ENCODE measurements at regions not wholly inside any gene's neighbourhood (a gene's known extent, or its start where the extent isn't known, plus 50 kb on each side); places are given as distances from the start of the nearest gene placed in this dataset.

DNA sequence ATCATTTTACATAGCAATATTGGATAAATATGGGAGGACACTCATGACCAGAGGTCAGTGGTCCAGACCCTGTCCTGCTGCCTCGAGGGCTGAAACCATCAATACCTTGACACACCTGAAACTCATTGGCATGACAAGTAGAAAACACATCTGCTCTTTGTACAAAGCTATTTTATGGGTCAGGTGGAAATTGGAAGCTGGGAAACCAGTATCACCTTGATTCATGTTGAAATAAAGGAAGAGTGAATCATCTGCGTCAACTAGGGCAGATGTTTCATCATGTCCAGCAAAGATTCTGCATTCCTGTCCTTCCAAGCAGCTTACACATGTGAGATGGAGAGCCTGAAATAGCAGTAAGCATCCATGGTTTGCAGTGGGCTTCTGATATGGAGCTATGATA lies 80.0 kb upstream of the ERBB4 start:
- no peak for DNase-seq (ENCODE audit: low read depth in 2 of 2)

DNA sequence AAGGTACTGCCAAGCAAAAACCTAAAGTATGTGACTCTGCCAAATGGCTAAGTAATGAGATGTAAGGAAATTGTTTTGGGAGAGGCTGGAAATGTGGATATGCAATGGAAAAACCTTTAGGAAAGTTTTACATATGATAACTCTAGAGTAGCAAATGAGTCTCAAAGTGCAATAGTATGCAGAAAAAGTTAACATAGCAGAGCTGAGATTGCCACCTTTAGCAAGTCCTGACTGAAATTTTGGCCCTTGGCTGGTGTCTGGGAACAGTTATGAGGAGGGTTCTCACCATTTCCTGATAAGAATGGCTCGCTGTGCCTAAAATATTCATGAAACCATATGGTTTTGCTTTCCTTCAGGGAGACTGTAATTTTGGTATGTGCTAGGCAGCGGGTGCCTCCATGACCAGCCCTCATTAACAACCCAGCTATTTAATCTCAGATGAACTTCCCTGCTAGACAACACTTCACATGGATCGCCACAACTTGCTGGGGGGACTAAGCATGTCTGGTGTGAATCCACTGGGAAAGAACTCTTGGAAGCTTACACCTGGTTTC lies 72.3 kb upstream of the ERBB4 start:
- DNase-seq (ENCODE audit: low read depth in 2 of 2) = no peak

DNA sequence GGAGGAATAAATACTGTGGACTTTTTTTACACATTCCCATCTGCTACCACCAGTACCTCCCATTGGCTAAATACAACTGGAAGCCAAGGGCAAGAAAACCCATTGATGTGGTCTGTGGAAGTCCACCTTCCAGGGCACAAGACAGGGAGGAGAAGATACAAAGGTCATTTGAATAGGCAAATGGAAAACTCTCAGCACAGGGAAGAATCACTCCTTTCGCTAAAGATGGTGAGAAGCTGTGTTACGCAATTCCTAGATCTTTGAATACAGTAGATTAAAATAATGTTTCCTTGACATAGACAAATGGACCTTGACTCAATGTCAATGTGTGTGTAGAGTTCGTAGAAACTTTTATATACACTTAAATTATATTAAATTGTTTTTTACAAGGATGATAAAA lies 70.9 kb upstream of the ERBB4 start:
- DNase-seq (ENCODE audit: low read depth in 2 of 2) = no peak

DNA sequence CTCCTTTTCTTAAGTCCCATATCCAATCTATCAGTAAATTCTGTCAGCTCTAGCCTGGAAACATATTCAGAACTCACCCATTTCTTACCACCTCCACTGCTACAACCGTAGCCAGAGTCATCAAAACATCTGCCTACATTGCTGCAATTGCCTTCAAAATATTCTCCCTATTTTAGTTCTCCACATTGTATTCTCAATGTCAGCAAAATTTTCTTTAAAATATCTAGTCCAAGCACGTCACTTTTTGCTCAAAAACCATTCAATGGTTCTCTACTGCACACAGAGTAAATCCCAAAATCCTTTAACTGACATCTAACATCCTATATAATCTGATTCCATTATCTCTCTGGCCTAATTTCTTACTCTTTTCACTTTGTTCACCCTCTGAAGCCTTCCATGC lies 68.5 kb upstream of the ERBB4 start:
- no peak for DNase-seq (ENCODE audit: low read depth in 2 of 2)

- no peak for DNase-seq (ENCODE audit: low read depth in 2 of 2)
These were observed 67.6 kb upstream of the ERBB4 start for GRCh38 chr2:212606232-212606631.

GRCh38 chr2:212596688-212597087 lies 58.1 kb upstream of the ERBB4 start:
- no peak for DNase-seq (ENCODE audit: low read depth in 2 of 2)

GRCh38 chr2:212596276-212596675 lies 57.7 kb upstream of the ERBB4 start:
- DNase-seq (ENCODE audit: low read depth in 2 of 2) = no peak

- no peak for DNase-seq (ENCODE audit: low read depth in 2 of 2)
These were observed 56.5 kb upstream of the ERBB4 start for GRCh38 chr2:212595036-212595654.

DNA sequence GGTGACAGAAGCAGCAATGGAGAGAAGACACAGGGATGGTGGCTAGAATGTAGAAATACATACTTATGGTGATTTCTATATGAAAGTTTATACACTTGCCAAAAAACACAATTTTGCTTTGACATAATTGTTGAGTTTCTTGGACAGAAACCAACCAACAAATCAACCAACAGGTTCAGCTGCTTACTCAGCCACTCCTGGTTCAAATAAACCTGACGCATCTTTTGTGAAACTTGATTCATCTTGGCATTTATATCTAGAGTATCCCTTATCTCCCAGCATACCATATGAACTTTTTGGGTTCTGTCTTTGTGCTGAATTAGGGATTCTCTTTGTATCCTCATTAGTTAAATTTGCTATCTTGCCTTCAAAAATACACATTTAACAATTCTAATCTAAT lies 54.1 kb upstream of the ERBB4 start:
- DNase-seq (ENCODE audit: low read depth in 2 of 2) = no peak
